B cell (primary cell): ENCODE measurements at regions not wholly inside any gene's neighbourhood (a gene's known extent, or its start where the extent isn't known, plus 50 kb on each side); places are given as distances from the start of the nearest gene placed in this dataset.

ENCODE experiments used
- ATAC-seq: fragments of 200-7000 bp; cut with Tn5 transposase; one replicate; pipeline ENCODE4 v1.10.0; 2021; ENCODE audit warnings: low read depth, mild to moderate bottlenecking, moderate number of reproducible peaks, moderate library complexity
- CTCF ChIA-PET: fragments of 350-600 bp; sonication (Branson Sonifier 250); formaldehyde crosslinking; loops from one replicate; lab custom pipeline; 2021; ENCODE audit warnings: antibody characterized with exemption, inconsistent platforms; lab: Charles Lee
- POLR2A ChIA-PET: fragments of 350-600 bp; sonication (Branson Sonifier 250); formaldehyde crosslinking; loops from one replicate; lab custom pipeline; 2021; ENCODE audit warnings: antibody characterized with exemption; lab: Charles Lee
- DNase-seq: peaks from one replicate; pipeline ENCODE4 v3.0.0; 2013
- H2AFZ ChIP-seq: 2 replicates; pipeline ENCODE4 v1.6.1; 2012; ENCODE audit warnings: mild to moderate bottlenecking, low read depth, low read length; ENCODE audit not compliant: insufficient read depth, poor library complexity, severe bottlenecking
- H3K27ac ChIP-seq, 2 donors: 1 replicate in 1 of 2; 2 replicates in 1 of 2; pipeline ENCODE4 v1.5.1; 2012 to 2013; ENCODE audit warnings: low read length in 2 of 2, mild to moderate bottlenecking in 2 of 2, moderate library complexity in 1 of 2
- H3K27me3 ChIP-seq, 4 experiments: fragments of 200-600 bp in 1 of 4; sonication (generic) in 1 of 4; replicated peaks in 1 of 4; 1 replicate in 2 of 4; 2 replicates in 2 of 4; pipeline versions ENCODE4 v1.6.1 to v1.7.0; 2013 to 2016; ENCODE audit warnings: low read length in 3 of 4, mild to moderate bottlenecking in 2 of 4, mixed read lengths in 1 of 4, moderate library complexity in 1 of 4; ENCODE audit not compliant: insufficient read depth in 4 of 4, control insufficient read depth in 3 of 4; ENCODE audit errors: control extremely low read depth in 1 of 4
- H3K36me3 ChIP-seq, 2 experiments: replicated peaks in 1 of 2; 1 replicate in 1 of 2; 2 replicates in 1 of 2; pipeline versions ENCODE4 v1.6.1 to v1.7.1; 2013; ENCODE audit warnings: low read length in 1 of 2; ENCODE audit not compliant: insufficient read depth in 2 of 2, control insufficient read depth in 1 of 2; ENCODE audit errors: control extremely low read depth in 1 of 2, extremely low read depth in 1 of 2
- H3K4me1 ChIP-seq, 2 donors: fragments of 200-600 bp in 1 of 2; sonication (generic) in 1 of 2; 1 replicate in 1 of 2; 2 replicates in 1 of 2; pipeline versions ENCODE4 v1.5.1 to v1.6.1; 2013 to 2017; ENCODE audit warnings: low read length in 2 of 2; ENCODE audit not compliant: control insufficient read depth in 2 of 2, insufficient read depth in 2 of 2
- H3K4me2 ChIP-seq: replicated peaks from 2 replicates; pipeline ENCODE3; 2012; ENCODE audit warnings: mild to moderate bottlenecking, low read depth, low read length; ENCODE audit not compliant: poor library complexity, severe bottlenecking
- H3K4me3 ChIP-seq, 5 experiments: fragments of 200-600 bp in 1 of 5; sonication (generic) in 1 of 5; 1 replicate in 3 of 5; 2 replicates in 2 of 5; pipeline versions ENCODE4 v1.5.1 to v1.7.0; 2011 to 2016; ENCODE audit warnings: low read length in 4 of 5, mild to moderate bottlenecking in 4 of 5, low read depth in 2 of 5, control low read depth in 1 of 5, moderate library complexity in 1 of 5; ENCODE audit not compliant: insufficient read depth in 1 of 5; ENCODE audit errors: control extremely low read depth in 1 of 5, extremely low read depth in 1 of 5
- H3K79me2 ChIP-seq: fragments of 200-600 bp; sonication (generic); one replicate; pipeline ENCODE4 v1.6.0; 2016; ENCODE audit warnings: low read length; ENCODE audit not compliant: control insufficient read depth, insufficient read depth
- H3K9ac ChIP-seq: fragments of 200-600 bp; sonication (generic); 2 replicates; pipeline ENCODE4 v1.6.1; 2017; ENCODE audit warnings: mild to moderate bottlenecking, low read length, moderate library complexity
- H3K9me3 ChIP-seq, 3 donors: one replicate each; pipeline versions ENCODE4 v1.6.1 to v1.7.1; 2013; ENCODE audit warnings: low read length in 2 of 3; ENCODE audit not compliant: control insufficient read depth in 2 of 3, insufficient read depth in 1 of 3; ENCODE audit errors: control extremely low read depth in 1 of 3
- H4K20me1 ChIP-seq: 2 replicates; pipeline ENCODE4 v1.6.0; 2012; ENCODE audit warnings: mild to moderate bottlenecking, low read length; ENCODE audit not compliant: insufficient read depth, control insufficient read depth, poor library complexity, severe bottlenecking
- H3K27ac Mint-ChIP-seq: one replicate; pipeline ENCODE4 v1.8.0; 2021; ENCODE audit warnings: mixed read lengths
- H3K27me3 Mint-ChIP-seq: one replicate; pipeline ENCODE4 v1.8.0; 2021; ENCODE audit warnings: mixed read lengths
- H3K4me1 Mint-ChIP-seq: one replicate; pipeline ENCODE4 v1.8.0; 2021; ENCODE audit warnings: mixed read lengths
- H3K4me3 Mint-ChIP-seq: one replicate; pipeline ENCODE4 v1.8.0; 2021; ENCODE audit warnings: mixed read lengths
- H3K9me3 Mint-ChIP-seq: one replicate; pipeline ENCODE4 v1.8.0; 2022; ENCODE audit warnings: mixed read lengths; ENCODE audit not compliant: insufficient read depth
- EZH2 ChIP-seq: IDR thresholded peaks from 2 replicates; pipeline ENCODE4 v1.6.1; 2012; ENCODE audit warnings: borderline replicate concordance, low read depth, mild to moderate bottlenecking, moderate library complexity, low read length; ENCODE audit not compliant: insufficient read depth, poor library complexity, severe bottlenecking
- WGBS: methylation state at CpG from one replicate; pipeline ENCODE4 v1.1.5; 2013; ENCODE audit warnings: missing lambda C conversion rate; ENCODE audit not compliant: insufficient coverage; 5-methylcytosine and 5-hydroxymethylcytosine counted together
- intact Hi-C: fragments of 100-400 bp; cut with micrococcal nuclease; formaldehyde crosslinking; loops from one replicate; pipeline ENCODE4 v1.10.0; 2022
- TF ChIP-seq, protein P1 (sequence below): fragments of 200-600 bp; IDR thresholded peaks from one replicate; pipeline ENCODE4 v1.8.0; 2022; ENCODE audit warnings: antibody characterized with exemption, mild to moderate bottlenecking

DNA sequence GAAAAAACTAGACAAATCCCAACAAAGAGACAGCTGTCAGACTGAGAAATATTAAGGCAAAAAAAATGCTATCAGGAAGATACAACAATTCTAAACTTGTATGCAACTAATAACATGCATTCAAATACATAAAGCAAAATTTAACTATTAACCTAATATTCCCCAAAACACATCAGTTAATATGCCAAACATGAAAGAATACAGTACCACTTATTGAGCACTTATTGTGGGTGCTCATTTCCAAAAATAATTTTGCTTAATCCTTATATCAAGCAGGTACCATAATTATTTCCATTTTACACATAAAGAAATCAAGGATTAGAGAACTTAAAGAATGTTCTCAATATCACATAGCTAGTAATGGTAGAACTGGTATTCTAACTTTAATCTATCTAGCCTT, 67.7 kb upstream of the HMGXB4 start:
- Mint-ChIP-seq H3K9me3 (peaks cover 7% of the 10 kb centered on the region), H3K4me1 (no peaks in the 10 kb centered on the region), H3K4me3 (no peak overlapping the region), H3K27me3 (no peaks in the 10 kb centered on the region), H3K27ac (no peak overlapping the region)
- no peaks in the 10 kb centered on the region for H4K20me1 ChIP-seq
- intact Hi-C loops: no loop called here
- TF ChIP-seq EZH2: no peak
- TF ChIP-seq, protein P1, sequence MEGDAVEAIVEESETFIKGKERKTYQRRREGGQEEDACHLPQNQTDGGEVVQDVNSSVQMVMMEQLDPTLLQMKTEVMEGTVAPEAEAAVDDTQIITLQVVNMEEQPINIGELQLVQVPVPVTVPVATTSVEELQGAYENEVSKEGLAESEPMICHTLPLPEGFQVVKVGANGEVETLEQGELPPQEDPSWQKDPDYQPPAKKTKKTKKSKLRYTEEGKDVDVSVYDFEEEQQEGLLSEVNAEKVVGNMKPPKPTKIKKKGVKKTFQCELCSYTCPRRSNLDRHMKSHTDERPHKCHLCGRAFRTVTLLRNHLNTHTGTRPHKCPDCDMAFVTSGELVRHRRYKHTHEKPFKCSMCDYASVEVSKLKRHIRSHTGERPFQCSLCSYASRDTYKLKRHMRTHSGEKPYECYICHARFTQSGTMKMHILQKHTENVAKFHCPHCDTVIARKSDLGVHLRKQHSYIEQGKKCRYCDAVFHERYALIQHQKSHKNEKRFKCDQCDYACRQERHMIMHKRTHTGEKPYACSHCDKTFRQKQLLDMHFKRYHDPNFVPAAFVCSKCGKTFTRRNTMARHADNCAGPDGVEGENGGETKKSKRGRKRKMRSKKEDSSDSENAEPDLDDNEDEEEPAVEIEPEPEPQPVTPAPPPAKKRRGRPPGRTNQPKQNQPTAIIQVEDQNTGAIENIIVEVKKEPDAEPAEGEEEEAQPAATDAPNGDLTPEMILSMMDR: no peak
- no peak overlapping the region for H3K4me3 ChIP-seq
- H3K36me3 ChIP-seq: no peaks in the 10 kb centered on the region
- no peaks in the 10 kb centered on the region for H3K79me2 ChIP-seq
- POLR2A ChIA-PET: no interaction called here
- CTCF ChIA-PET: no interaction called here
- peaks cover 0 to 6% (median 0%) of the 10 kb centered on the region in 4 experiments for H3K27me3 ChIP-seq
- H3K4me1 ChIP-seq: no peaks in the 10 kb centered on the region
- H2AFZ ChIP-seq: no peak overlapping the region
- no peak overlapping the region for H3K27ac ChIP-seq
- peaks cover 2 to 13% (median 12%) of the 10 kb centered on the region in 3 donors for H3K9me3 ChIP-seq
- ATAC-seq: no peak
- no peak overlapping the region for H3K4me2 ChIP-seq
- no peak overlapping the region for H3K9ac ChIP-seq
- no peak for DNase-seq

DNA sequence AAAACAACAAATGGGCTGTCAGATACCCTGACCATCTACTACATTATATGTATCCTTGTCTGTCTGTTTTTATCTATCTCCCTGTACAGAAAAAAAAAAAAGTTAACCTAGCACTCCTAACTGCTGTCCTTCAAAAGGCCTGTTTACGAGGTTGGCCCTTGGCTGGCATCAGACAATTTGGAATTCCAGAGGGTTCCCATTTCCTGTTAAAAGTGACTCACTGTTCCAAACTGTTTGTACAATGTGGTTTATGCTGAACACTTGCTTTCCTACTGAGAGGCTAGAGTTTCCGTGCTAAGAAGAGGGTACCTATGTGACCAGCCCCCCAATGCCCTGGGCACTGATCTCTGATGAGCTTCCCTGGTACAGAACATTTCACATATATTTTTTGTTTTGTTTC, 65.9 kb upstream of the HMGXB4 start:
- H3K27ac Mint-ChIP-seq: no peak overlapping the region
- POLR2A ChIA-PET: no interaction called here
- Histone ChIP-seq H2AFZ (no peak overlapping the region), H3K4me3 (no peak overlapping the region), H3K27me3 (peaks cover 0 to 2% (median 0%) of the 10 kb centered on the region in 4 experiments), H3K4me1 (no peaks in the 10 kb centered on the region), H3K4me2 (no peak overlapping the region), H3K27ac (no peak overlapping the region), H4K20me1 (no peaks in the 10 kb centered on the region), H3K9ac (no peak overlapping the region), H3K36me3 (no peaks in the 10 kb centered on the region), H3K79me2 (no peaks in the 10 kb centered on the region), H3K9me3 (peaks cover 2 to 12% (median 9%) of the 10 kb centered on the region in 3 donors)
- H3K4me3 Mint-ChIP-seq: no peak overlapping the region
- no peak for ATAC-seq
- no peaks in the 10 kb centered on the region for H3K4me1 Mint-ChIP-seq
- intact Hi-C loops: no loop called here
- peaks cover 7% of the 10 kb centered on the region for H3K9me3 Mint-ChIP-seq
- CTCF ChIA-PET: no interaction called here
- H3K27me3 Mint-ChIP-seq: peaks cover 3% of the 10 kb centered on the region
- DNase-seq: no peak
- 80% methylated on average over 1 of the region's 2 CpGs for WGBS
- TF ChIP-seq, protein P1: no peak
